Stimulated activated effector memory CD8-positive, alpha-beta T cell treated with anti-CD3 and anti-CD28 coated beads, Interleukin-12 subunit alpha, Interleukin-12 subunit beta, amount 100 ng/mL, for 72 hours (primary cell): ENCODE measurements at regions not wholly inside any gene's neighbourhood (a gene's known extent, or its start where the extent isn't known, plus 50 kb on each side); places are given as distances from the start of the nearest gene placed in this dataset.

Source experiments
- ATAC-seq: fragments of 150-1000 bp; cut with Tn5 transposase; 2 replicates; pipeline ENCODE4 v1.10.0; 2021
- DNase-seq, 2 donors: peaks; one replicate each; pipeline ENCODE4 v3.0.0; 2021 to 2022; ENCODE audit warnings: low spot score in 2 of 2
- H3K27ac Mint-ChIP-seq: one replicate; pipeline ENCODE4 v1.8.0; 2022; ENCODE audit warnings: mild to moderate bottlenecking, mixed read lengths
- H3K36me3 Mint-ChIP-seq: one replicate; pipeline ENCODE4 v1.8.0; 2022; ENCODE audit warnings: mild to moderate bottlenecking, mixed read lengths
- H3K4me1 Mint-ChIP-seq: one replicate; pipeline ENCODE4 v1.8.0; 2022; ENCODE audit warnings: mixed read lengths
- H3K4me3 Mint-ChIP-seq: one replicate; pipeline ENCODE4 v1.8.0; 2022; ENCODE audit warnings: mild to moderate bottlenecking, mixed read lengths
- H3K9me3 Mint-ChIP-seq: one replicate; pipeline ENCODE4 v1.8.0; 2022; ENCODE audit warnings: mixed read lengths

- peak overlapping the region; percentile 86 for H3K27ac Mint-ChIP-seq
- peaks cover 69% of the 10 kb centered on the region for H3K4me1 Mint-ChIP-seq
- ATAC-seq (no peak), DNase-seq (peak in 1 of 2 donors; percentile 53)
- peak overlapping the region; percentile 62 for H3K4me3 Mint-ChIP-seq
- H3K9me3 Mint-ChIP-seq = no peaks in the 10 kb centered on the region
- no peaks in the 10 kb centered on the region for H3K36me3 Mint-ChIP-seq
These were observed 53.5 kb upstream of the PPP2R5C start for GRCh38 chr14:101707863-101708620.

- Mint-ChIP-seq H3K4me3 (no peak overlapping the region), H3K9me3 (no peaks in the 10 kb centered on the region), H3K4me1 (peaks cover 75% of the 10 kb centered on the region), H3K36me3 (no peaks in the 10 kb centered on the region), H3K27ac (peak overlapping the region; percentile 86)
- no peak for ATAC-seq
- DNase-seq = peak in 1 of 2 donors; percentile 48
These were observed 52.5 kb upstream of the PPP2R5C start for GRCh38 chr14:101708853-101709532.

- H3K4me3 Mint-ChIP-seq = no peak overlapping the region
- DNase-seq (no peak), ATAC-seq (no peak)
- H3K27ac Mint-ChIP-seq = peak overlapping the region; percentile 86
- H3K36me3 Mint-ChIP-seq = no peaks in the 10 kb centered on the region
- peaks cover 2% of the 10 kb centered on the region for H3K9me3 Mint-ChIP-seq
- H3K4me1 Mint-ChIP-seq = peaks cover 76% of the 10 kb centered on the region
These were observed 52.0 kb upstream of the PPP2R5C start for GRCh38 chr14:101709533-101709881.

GRCh38 chr14:101709962-101710931 lies 51.3 kb upstream of the PPP2R5C start:
- Mint-ChIP-seq H3K4me1 (peaks cover 72% of the 10 kb centered on the region), H3K4me3 (no peak overlapping the region), H3K9me3 (peaks cover 2% of the 10 kb centered on the region), H3K36me3 (no peaks in the 10 kb centered on the region), H3K27ac (peak overlapping the region; percentile 86)
- DNase-seq (peak in 1 of 2 donors; percentile 50), ATAC-seq (no peak)

- H3K4me3 Mint-ChIP-seq = no peak overlapping the region
- peaks cover 2% of the 10 kb centered on the region for H3K9me3 Mint-ChIP-seq
- no peak for ATAC-seq
- peaks cover 78% of the 10 kb centered on the region for H3K4me1 Mint-ChIP-seq
- peak overlapping the region; percentile 86 for H3K27ac Mint-ChIP-seq
- H3K36me3 Mint-ChIP-seq = no peaks in the 10 kb centered on the region
- peak in 1 of 2 donors; percentile 52 for DNase-seq
These were observed 50.3 kb upstream of the PPP2R5C start for GRCh38 chr14:101711041-101711856.
